Neuronal stem cell (in vitro differentiated cells): ENCODE measurements at regions not wholly inside any gene's neighbourhood (a gene's known extent, or its start where the extent isn't known, plus 50 kb on each side); places are given as distances from the start of the nearest gene placed in this dataset.

ENCODE experiments used
- DNase-seq: peaks from one replicate; pipeline ENCODE4 v3.0.0-alpha.2; 2013; ENCODE audit warnings: low spot score
- H2AFZ ChIP-seq: one replicate; pipeline ENCODE4 v1.6.1; 2013; ENCODE audit warnings: mild to moderate bottlenecking, low read length, inconsistent platforms
- H2AK5ac ChIP-seq: 2 replicates; pipeline ENCODE4 v1.6.1; 2013; ENCODE audit warnings: low read depth, mild to moderate bottlenecking, inconsistent platforms, low read length, moderate library complexity, mixed read lengths
- H2BK120ac ChIP-seq: 2 replicates; pipeline ENCODE4 v1.6.1; 2013; ENCODE audit warnings: low read depth, mild to moderate bottlenecking, inconsistent platforms, low read length, moderate library complexity, mixed read lengths
- H2BK12ac ChIP-seq: one replicate; pipeline ENCODE4 v1.6.1; 2013; ENCODE audit warnings: low read length, inconsistent platforms
- H2BK15ac ChIP-seq: 2 replicates; pipeline ENCODE4 v1.6.1; 2013; ENCODE audit warnings: mild to moderate bottlenecking, low read length, inconsistent platforms, mixed read lengths
- H2BK5ac ChIP-seq: one replicate; pipeline ENCODE4 v1.6.1; 2013; ENCODE audit warnings: inconsistent platforms, mild to moderate bottlenecking, low read length, moderate library complexity
- H3K14ac ChIP-seq: one replicate; pipeline ENCODE4 v1.6.1; 2013; ENCODE audit warnings: low read length, inconsistent platforms
- H3K18ac ChIP-seq: 2 replicates; pipeline ENCODE4 v1.6.1; 2013; ENCODE audit warnings: low read length, inconsistent platforms
- H3K23ac ChIP-seq: 2 replicates; pipeline ENCODE4 v1.6.1; 2013; ENCODE audit warnings: low read depth, mild to moderate bottlenecking, mixed read lengths, low read length, inconsistent platforms; ENCODE audit not compliant: poor library complexity
- H3K27ac ChIP-seq: replicated peaks from 3 replicates; pipeline ENCODE4 v1.5.1; 2013; ENCODE audit warnings: low read length, inconsistent platforms
- H3K27me3 ChIP-seq, 3 experiments: 2 replicates each; pipeline ENCODE4 v1.6.1; 2013; ENCODE audit warnings: low read length in 3 of 3, mild to moderate bottlenecking in 2 of 3, inconsistent platforms in 1 of 3, low read depth in 1 of 3, mixed read lengths in 1 of 3, moderate library complexity in 1 of 3; ENCODE audit not compliant: control insufficient read depth in 3 of 3, insufficient read depth in 3 of 3
- H3K36me3 ChIP-seq, 2 donors: replicated peaks in 1 of 2; 2 replicates each; pipeline ENCODE4 v1.6.1; 2013; ENCODE audit warnings: low read length in 2 of 2; ENCODE audit not compliant: control insufficient read depth in 2 of 2, insufficient read depth in 2 of 2
- H3K4ac ChIP-seq: 2 replicates; pipeline ENCODE4 v1.6.1; 2013; ENCODE audit warnings: inconsistent platforms, mild to moderate bottlenecking, low read length, moderate library complexity
- H3K4me1 ChIP-seq, 2 donors: 1 replicate in 1 of 2; 2 replicates in 1 of 2; pipeline ENCODE4 v1.6.1; 2013; ENCODE audit warnings: low read length in 2 of 2, low read depth in 1 of 2; ENCODE audit not compliant: control insufficient read depth in 2 of 2, insufficient read depth in 1 of 2
- H3K4me2 ChIP-seq: one replicate; pipeline ENCODE4 v1.6.1; 2013; ENCODE audit warnings: mild to moderate bottlenecking, low read length, inconsistent platforms; ENCODE audit not compliant: insufficient read depth, poor library complexity, severe bottlenecking
- H3K4me3 ChIP-seq, 2 donors: 2 replicates each; pipeline ENCODE4 v1.5.1; 2013; ENCODE audit warnings: low read length in 2 of 2, mild to moderate bottlenecking in 2 of 2, inconsistent platforms in 1 of 2, moderate library complexity in 1 of 2
- H3K79me1 ChIP-seq: one replicate; pipeline ENCODE4 v1.6.1; 2013; ENCODE audit warnings: low read depth, mild to moderate bottlenecking, inconsistent platforms, low read length, moderate library complexity
- H3K9ac ChIP-seq: one replicate; pipeline ENCODE4 v1.6.1; 2013; ENCODE audit warnings: mild to moderate bottlenecking, low read depth, low read length, inconsistent platforms; ENCODE audit not compliant: poor library complexity
- H3K9me3 ChIP-seq, 2 donors: replicated peaks in 1 of 2; 2 replicates each; pipeline versions ENCODE3 to v1.6.1; 2013; ENCODE audit warnings: low read length in 2 of 2, mild to moderate bottlenecking in 2 of 2, inconsistent platforms in 1 of 2, low read depth in 1 of 2, mixed read lengths in 1 of 2, moderate library complexity in 1 of 2; ENCODE audit not compliant: control insufficient read depth in 2 of 2, insufficient read depth in 1 of 2
- H4K8ac ChIP-seq: one replicate; pipeline ENCODE4 v1.6.1; 2013; ENCODE audit warnings: low read depth, mild to moderate bottlenecking, inconsistent platforms, low read length, moderate library complexity
- H4K91ac ChIP-seq: one replicate; pipeline ENCODE4 v1.6.1; 2013; ENCODE audit warnings: low read length, low read depth, mild to moderate bottlenecking, inconsistent platforms; ENCODE audit not compliant: poor library complexity
- WGBS, 2 donors: extraction: QIAGEN DNeasy Blood & Tissue Kit; methylation state at CpG; one replicate each; pipeline ENCODE4 v1.1.7; 2013; ENCODE audit warnings: missing lambda C conversion rate in 2 of 2, mixed read lengths in 1 of 2; ENCODE audit not compliant: insufficient read length in 2 of 2, insufficient replicate concordance in 1 of 2; ENCODE audit errors: extremely low coverage in 2 of 2; 5-methylcytosine and 5-hydroxymethylcytosine counted together

GRCh38 chr1:209107535-209107934 is 476.0 kb upstream of the CAMK1G start:
- no peaks in the 10 kb centered on the region for H3K79me1 ChIP-seq
- H4K8ac ChIP-seq, result no peak overlapping the region
- no peak overlapping the region for H3K4me3 ChIP-seq
- H3K23ac ChIP-seq, result no peak overlapping the region
- no peaks in the 10 kb centered on the region for H3K27me3 ChIP-seq
- no peak overlapping the region for H2BK5ac ChIP-seq
- no peak overlapping the region for H2BK120ac ChIP-seq
- no peak overlapping the region for H2AFZ ChIP-seq
- DNase-seq, result no peak
- no peak overlapping the region for H3K14ac ChIP-seq
- H3K9me3 ChIP-seq, result no peaks in the 10 kb centered on the region
- H3K36me3 ChIP-seq, result no peaks in the 10 kb centered on the region
- no peak overlapping the region for H2BK12ac ChIP-seq
- H3K4me1 ChIP-seq, result peaks cover 0 to 9% of the 10 kb centered on the region in 2 donors
- no peak overlapping the region for H3K9ac ChIP-seq
- no CpG with 5 or more reads among the region's 10 CpGs for WGBS, 2 donors
- no peak overlapping the region for H4K91ac ChIP-seq
- no peak overlapping the region for H2AK5ac ChIP-seq
- no peak overlapping the region for H2BK15ac ChIP-seq
- H3K4me2 ChIP-seq, result no peak overlapping the region
- H3K18ac ChIP-seq, result no peak overlapping the region
- no peak overlapping the region for H3K4ac ChIP-seq
- no peak overlapping the region for H3K27ac ChIP-seq

DNA sequence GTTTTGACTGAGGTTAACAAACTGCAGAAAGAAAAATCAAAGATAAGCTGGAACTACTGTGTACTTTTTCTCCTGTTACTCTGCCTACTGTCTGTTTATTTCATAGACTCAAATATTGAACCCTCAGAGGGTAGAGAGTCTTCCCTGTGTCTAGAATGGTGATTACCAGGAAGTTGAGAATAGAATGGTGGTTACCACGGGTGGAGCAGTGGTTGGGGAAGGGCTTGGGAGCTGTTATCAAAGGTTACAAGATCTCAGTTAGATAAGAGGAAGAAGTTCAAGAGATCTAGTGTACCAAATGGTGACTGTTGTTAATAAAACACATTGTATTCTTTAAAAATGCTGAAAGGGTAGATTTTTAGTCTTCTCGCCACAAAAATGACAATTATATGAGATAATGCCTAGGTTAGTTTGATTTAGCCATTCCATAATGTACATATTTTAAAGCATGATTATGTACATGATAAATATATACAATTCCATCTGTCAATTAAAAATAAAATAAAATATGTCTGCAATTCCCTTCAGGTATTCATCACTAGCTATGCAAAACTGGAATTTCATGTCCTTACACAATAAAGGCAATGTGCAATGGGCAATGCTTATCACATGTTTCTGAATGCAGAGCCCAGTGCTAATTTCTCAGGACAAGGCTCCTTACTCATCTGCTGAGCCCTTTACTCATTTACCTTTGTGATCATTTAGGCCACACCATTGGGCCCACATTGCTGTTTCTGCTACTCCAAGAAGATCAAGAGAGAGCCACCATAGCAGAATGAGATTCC is 474.3 kb upstream of the CAMK1G start:
- Histone ChIP-seq H2BK15ac (no peak overlapping the region), H3K23ac (no peak overlapping the region), H3K4ac (no peak overlapping the region), H3K36me3 (no peaks in the 10 kb centered on the region), H2BK5ac (no peak overlapping the region), H3K4me2 (no peak overlapping the region), H3K14ac (no peak overlapping the region), H4K8ac (no peak overlapping the region), H3K18ac (no peak overlapping the region), H3K4me3 (no peak overlapping the region), H3K27me3 (no peaks in the 10 kb centered on the region), H3K79me1 (no peaks in the 10 kb centered on the region), H3K9ac (no peak overlapping the region), H3K27ac (no peak overlapping the region), H2AK5ac (no peak overlapping the region), H4K91ac (no peak overlapping the region), H3K9me3 (no peaks in the 10 kb centered on the region), H2BK120ac (no peak overlapping the region), H2BK12ac (no peak overlapping the region), H3K4me1 (peaks cover 0 to 9% of the 10 kb centered on the region in 2 donors), H2AFZ (no peak overlapping the region)
- WGBS, 2 donors, result no CpG with 5 or more reads among the region's 2 CpGs
- no peak for DNase-seq

GRCh38 chr1:209113521-209113920 is 470.0 kb upstream of the CAMK1G start:
- H3K9me3 ChIP-seq, result no peaks in the 10 kb centered on the region
- H2BK15ac ChIP-seq, result no peak overlapping the region
- H2AK5ac ChIP-seq, result no peak overlapping the region
- H3K4ac ChIP-seq, result no peak overlapping the region
- no peak overlapping the region for H3K9ac ChIP-seq
- no peaks in the 10 kb centered on the region for H3K27me3 ChIP-seq
- no peak overlapping the region for H2BK120ac ChIP-seq
- WGBS, 2 donors, result no CpG with 5 or more reads among the region's 5 CpGs
- no peaks in the 10 kb centered on the region for H3K79me1 ChIP-seq
- H3K4me2 ChIP-seq, result no peak overlapping the region
- H3K27ac ChIP-seq, result no peak overlapping the region
- H2BK12ac ChIP-seq, result no peak overlapping the region
- no peak overlapping the region for H3K4me3 ChIP-seq
- DNase-seq, result no peak
- H3K4me1 ChIP-seq, result peaks cover 0 to 1% of the 10 kb centered on the region in 2 donors
- H3K14ac ChIP-seq, result no peak overlapping the region
- no peak overlapping the region for H3K23ac ChIP-seq
- no peak overlapping the region for H2AFZ ChIP-seq
- no peak overlapping the region for H4K91ac ChIP-seq
- H2BK5ac ChIP-seq, result no peak overlapping the region
- H4K8ac ChIP-seq, result no peak overlapping the region
- no peaks in the 10 kb centered on the region for H3K36me3 ChIP-seq
- H3K18ac ChIP-seq, result no peak overlapping the region

DNA sequence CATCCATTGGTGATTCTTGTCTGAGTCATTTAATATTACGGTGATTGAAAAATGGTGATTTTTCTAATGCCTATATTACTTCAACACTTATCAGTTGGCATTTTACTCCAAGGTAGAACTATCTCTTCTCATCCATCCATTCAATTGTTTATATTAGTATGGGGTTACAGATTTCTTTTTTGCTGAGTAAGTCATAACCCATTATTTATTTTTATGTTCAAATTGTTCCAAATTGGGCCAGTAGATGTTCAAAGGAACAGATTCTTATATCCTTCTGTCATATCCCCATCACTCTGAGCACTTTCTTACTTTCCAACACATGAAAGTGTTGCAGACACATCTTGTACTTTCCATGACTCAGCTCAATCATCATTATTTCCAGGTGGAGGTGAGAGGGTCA is 466.8 kb upstream of the CAMK1G start:
- Histone ChIP-seq H3K79me1 (no peaks in the 10 kb centered on the region), H3K36me3 (no peaks in the 10 kb centered on the region), H2AK5ac (no peak overlapping the region), H3K4ac (no peak overlapping the region), H3K9me3 (no peaks in the 10 kb centered on the region), H3K4me2 (no peak overlapping the region), H3K4me3 (no peak overlapping the region), H2BK15ac (no peak overlapping the region), H3K27me3 (no peaks in the 10 kb centered on the region), H3K18ac (no peak overlapping the region), H2AFZ (no peak overlapping the region), H3K9ac (no peak overlapping the region), H2BK120ac (no peak overlapping the region), H3K27ac (no peak overlapping the region), H3K23ac (no peak overlapping the region), H2BK5ac (no peak overlapping the region), H2BK12ac (no peak overlapping the region), H3K14ac (no peak overlapping the region), H3K4me1 (peaks cover 0 to 1% of the 10 kb centered on the region in 2 donors), H4K8ac (no peak overlapping the region), H4K91ac (no peak overlapping the region)
- DNase-seq, result no peak
- no CpG with 5 or more reads among the region's 1 CpG for WGBS, 2 donors
